HG02884 (cell line): ENCODE measurements at regions not wholly inside any gene's neighbourhood (a gene's known extent, or its start where the extent isn't known, plus 50 kb on each side); places are given as distances from the start of the nearest gene placed in this dataset.
"Not testable (repeated sequence)": the region's sequence is repeated elsewhere in the genome, so short reads cannot be mapped to it uniquely, and the experiment has no call there.

Source experiments
- ATAC-seq: cut with Tn5 transposase; IDR thresholded peaks from one replicate; pipeline ENCODE4 v1.9.1; 2021; ENCODE audit warnings: mild to moderate bottlenecking, moderate library complexity; ENCODE audit not compliant: unreplicated experiment

GRCh38 chr6:125643967-125644661 is 105.3 kb upstream of the HEY2 start:
- not testable (repeated sequence) for ATAC-seq

DNA sequence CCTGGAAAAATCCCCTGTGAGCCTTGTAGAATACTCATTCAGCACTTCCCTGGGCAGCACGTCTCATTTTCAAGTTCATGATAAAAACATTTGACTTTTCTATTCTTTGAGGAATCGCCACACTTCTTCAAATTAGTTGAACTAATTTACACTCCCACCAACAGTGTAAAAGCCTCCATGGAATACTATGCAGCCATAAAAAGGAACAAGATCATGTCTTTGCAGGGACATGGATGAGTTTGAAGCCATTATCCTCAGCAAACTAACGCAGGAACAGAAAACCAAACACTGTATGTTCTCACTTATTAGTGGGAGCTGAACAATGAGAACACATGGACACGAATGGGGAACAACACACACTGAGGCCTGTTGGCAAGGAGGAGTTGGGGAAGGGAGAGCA is 102.0 kb upstream of the HEY2 start:
- ATAC-seq: no peak

DNA sequence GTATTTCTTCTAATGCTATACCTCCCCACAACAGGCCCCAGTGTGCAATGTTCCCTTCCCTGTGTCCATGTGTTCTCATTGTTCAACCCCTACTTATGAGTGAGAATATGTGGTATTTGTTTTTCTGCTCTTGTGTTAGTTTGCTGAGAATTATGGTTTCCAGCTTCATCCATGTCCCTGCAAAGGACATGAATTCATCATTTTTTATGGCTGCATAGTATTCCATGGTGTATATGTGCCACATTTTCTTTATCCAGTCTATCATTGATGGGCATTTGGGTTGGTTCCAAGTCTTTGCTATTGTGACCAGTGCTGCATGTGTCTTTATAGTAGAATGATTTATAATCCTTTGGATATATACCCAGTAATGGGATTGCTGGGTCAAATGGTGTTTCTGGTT is 95.7 kb upstream of the HEY2 start:
- not testable (repeated sequence) for ATAC-seq

DNA sequence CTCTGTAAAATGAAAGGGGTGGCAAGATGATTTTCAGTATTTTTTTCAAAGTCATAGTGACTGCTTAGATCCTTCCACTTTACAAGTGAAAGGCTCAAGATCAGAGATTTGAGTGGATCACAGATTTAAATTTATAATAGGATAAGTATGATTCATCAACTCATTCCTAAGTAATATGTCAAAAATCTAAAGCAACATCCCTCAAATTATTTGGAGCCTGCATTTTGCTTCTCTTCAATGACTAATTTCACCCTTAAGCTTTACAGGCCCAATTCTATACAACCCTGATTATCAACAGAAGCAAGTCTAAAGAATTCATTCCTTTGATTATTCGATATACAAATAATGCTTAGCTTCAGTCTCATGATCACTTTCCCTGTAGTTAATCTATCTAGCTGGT is 93.9 kb upstream of the HEY2 start:
- ATAC-seq: no peak

DNA sequence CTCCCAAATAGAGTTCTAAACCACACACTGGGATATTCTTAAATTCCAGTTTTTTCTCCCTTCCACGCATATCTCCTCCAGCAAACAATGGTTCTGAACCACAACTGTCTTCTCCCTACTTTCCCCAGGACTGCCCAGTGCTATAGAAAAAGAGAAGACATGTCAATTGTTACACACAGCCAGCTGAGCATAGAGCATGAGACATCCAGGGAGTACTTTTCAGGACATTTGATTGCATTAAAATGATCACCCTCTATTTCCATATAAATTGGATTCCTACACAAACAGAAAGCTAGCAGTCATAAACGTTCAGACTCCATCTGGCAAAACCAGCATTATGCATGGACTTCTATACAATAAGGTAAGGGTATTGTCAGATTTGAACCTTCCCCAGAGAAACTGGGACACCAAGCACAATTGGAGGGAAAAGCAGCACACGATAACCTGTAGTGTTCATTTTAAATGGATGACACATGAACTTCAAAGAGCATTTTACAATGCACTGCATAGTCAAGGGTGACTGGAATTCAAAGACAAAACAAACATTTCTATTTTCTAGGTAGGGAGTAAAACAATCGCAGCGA is 93.1 kb upstream of the HEY2 start:
- no peak for ATAC-seq

DNA sequence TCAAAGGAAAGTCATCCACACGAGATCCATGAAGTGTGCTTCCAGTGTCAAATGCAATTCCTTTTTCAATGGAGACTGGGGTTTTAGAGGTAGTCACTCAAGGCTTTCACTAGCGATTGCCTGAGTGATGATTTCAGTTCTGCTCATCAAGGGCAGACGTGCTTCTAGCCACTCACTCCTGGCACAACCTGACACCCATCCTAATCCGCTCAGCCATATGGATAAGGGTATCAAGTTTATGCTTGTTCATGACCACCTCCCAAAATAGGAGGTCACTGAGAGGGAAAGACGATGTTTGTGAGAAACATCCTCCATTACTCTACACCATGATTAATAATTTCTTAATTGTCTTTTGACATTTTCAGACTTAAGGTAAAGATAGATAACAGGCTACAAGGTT is 91.3 kb upstream of the HEY2 start:
- ATAC-seq: no peak

GRCh38 chr6:125658759-125659431 is 90.5 kb upstream of the HEY2 start:
- no peak for ATAC-seq

GRCh38 chr6:125659887-125660286 is 89.5 kb upstream of the HEY2 start:
- ATAC-seq: no peak

DNA sequence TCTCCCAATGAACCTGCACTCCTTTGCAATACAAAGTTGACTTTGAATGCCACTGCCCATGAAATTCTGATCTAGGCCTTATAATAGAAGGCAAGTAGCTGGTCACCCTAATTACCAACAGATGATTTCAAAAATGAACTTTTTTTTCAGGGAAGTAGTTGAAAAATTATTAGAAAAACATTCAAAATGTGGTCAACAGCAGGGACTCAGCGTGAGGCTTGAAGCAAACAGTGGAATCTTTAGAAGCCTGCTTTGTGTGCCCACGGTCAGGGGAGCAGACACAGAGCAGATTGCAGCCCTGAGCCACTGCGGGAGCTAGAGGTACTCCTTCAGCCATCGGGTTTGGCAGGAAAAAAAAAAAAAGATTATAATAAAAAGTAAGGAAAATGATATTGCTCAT is 87.1 kb upstream of the HEY2 start:
- no peak for ATAC-seq

DNA sequence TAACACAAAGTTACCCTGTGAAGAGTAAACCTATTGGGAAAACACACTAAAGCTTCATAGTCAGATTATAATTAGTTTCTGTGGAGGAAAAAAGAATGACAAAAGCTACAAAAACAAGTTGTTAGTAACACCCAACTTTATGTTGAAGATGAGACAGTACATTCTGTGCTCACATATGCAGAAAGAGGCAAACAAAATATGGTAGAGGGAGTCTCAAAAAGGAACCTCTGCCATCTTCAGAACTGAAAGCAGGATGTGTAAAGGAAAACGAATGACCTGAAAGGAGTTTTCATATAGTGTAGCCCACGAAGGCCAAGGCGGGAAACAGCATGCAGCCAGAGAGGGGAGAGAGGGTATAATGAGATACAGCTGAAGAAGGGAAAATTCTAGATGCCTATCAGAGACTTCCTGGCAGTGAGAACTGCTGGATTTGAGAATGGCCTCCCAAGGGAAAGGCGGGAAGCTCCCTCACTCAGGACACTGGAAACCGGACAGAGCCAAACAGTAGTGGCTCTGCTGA is 84.1 kb upstream of the HEY2 start:
- no peak for ATAC-seq

GRCh38 chr6:125667326-125667725 is 82.1 kb upstream of the HEY2 start:
- no peak for ATAC-seq

DNA sequence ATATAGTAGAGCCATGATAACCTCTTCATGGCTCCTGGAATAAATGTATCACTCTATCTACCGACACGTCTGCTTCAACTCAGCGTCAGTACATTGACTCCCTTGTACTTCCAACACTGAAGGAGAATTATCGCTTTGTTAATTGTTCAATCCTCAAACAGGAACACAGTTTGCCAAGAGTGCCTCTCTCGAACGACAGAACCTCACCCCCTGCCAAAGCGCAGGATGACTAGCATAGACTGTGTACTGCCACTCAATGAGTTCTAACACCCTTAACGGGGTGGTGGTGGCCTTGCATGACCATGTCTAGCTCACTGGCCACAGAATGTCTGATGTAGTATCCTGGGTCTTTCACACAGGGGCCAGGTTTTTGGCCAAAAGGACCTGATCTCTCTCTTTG is 81.4 kb upstream of the HEY2 start:
- ATAC-seq: no peak

DNA sequence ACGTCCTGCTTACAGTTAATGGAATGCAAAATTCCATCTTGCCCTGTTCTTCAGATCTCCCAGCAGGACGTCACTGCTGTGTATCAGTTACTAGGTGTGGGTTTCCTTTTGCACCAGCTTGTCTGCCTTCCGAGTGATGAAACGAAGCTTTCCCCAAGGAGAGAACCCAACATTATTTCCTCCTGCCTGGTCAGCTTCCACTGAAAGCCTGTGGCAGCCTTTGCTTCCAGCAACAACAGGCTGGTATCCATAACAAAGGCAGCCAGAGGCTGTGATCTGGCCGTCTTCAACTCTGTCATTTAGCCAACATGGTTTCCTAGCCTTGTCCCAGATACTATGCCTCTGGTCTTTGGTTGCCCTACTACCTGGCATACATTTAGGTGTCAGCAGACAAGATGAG is 78.9 kb upstream of the HEY2 start:
- ATAC-seq: no peak

- ATAC-seq: no peak
These were observed 78.1 kb upstream of the HEY2 start for GRCh38 chr6:125671323-125671722.

DNA sequence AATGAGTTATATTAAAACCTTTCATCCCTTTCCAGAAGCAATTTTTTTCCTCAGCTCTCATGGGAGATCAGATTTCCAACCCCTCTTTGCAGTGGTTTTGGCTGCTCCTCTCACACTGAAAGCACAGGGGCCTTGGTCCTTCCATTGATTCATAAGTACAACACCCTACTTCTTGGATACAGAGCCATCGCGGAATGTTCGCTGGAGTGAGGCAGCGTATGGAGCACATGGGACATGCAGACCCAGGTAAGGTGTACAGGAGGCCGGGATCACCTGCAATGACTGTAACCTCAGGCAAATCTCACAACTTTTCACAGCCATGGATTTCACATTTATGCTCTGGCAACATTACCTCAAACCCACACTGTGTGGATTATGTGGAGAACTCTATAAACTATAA is 75.2 kb upstream of the HEY2 start:
- ATAC-seq: no peak

DNA sequence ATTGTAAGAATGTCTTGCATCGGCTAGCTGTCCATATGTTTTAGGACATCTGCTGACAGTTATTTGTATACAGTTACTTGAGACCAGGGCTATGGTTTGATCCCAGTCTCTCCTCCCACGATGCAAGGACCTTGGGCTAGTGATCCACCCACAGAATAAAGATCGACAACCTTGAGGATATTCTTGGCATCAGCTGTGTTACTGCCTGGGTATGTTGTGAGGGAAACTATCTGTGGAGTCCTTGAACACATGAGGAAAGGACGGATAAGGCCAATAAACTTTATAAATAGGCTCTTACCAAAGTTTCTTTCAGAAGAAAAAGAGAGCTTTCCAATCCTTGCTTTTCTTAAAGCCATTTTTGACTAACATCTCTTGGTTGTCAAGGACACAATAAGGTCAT is 70.8 kb upstream of the HEY2 start:
- no peak for ATAC-seq

GRCh38 chr6:125679128-125679527 is 70.3 kb upstream of the HEY2 start:
- no peak for ATAC-seq

DNA sequence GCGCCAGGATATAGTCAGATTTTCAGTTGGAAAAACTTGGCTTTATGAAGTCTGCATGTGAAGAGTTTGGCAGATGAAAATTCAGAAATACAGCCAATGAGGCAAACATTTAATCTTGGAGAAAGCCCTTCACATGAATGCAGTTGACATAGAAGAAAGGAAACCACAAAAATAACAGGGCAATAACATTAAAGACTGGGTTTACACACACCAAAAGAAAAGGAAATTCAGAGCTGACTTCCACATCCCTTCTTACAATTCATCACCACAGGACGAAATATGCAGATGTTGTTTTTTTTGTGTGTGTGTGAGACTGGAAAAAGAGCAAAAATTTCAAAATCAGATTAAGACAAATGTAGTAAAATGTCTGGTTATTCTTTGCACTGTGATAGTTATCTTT is 69.8 kb upstream of the HEY2 start:
- ATAC-seq: no peak

DNA sequence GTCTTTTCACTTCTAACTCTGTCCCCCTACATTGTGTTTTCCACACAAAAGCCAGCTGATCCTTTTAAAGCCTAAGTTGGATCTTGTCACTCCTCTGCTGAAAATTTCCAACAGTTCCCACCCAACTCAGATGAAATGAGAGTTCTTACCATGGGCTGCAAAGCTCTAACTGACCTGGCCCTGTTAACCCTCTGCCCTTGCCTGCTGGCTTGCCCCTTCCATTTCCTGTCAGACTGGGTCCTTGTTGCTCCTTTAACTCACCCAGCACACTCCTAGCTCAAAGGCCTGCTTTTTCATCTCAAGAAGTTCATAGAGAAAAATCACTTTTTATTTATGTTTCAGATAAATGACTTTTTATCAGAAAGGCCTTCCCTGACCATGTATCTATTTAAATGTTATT is 66.5 kb upstream of the HEY2 start:
- no peak for ATAC-seq

GRCh38 chr6:125688138-125688537 is 61.3 kb upstream of the HEY2 start:
- peak; percentile 52 for ATAC-seq

DNA sequence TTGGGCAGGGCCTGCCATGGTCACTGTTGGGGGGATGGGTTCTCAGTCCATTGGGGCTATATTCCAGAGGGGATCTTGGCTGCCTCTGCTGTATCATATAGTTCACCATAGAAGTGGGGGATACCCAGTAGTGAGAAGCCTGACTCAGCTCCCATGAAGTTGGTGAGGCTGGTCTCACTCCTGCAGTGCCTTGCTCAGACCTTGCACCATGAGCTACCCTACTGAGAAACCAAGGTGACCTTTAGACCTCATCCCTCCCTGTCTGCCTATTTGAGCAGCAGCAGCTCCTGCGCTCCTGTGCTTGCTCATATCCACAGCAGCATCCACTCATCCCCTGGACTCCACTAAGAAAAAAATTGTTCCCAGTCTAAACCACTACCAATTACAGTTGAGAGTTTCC is 56.0 kb upstream of the HEY2 start:
- no peak for ATAC-seq

- ATAC-seq: no peak
These were observed 49.8 kb upstream of the HEY2 start for GRCh38 chr6:125699591-125699990.
